Ishikawa (cell line): ENCODE measurements at regions not wholly inside any gene's neighbourhood (a gene's known extent, or its start where the extent isn't known, plus 50 kb on each side); places are given as distances from the start of the nearest gene placed in this dataset.

ENCODE experiments used
- CEBPB ChIP-seq: IDR thresholded peaks from 2 replicates; pipeline ENCODE4 v1.6.1; 2012
- CREB1 ChIP-seq: IDR thresholded peaks from 2 replicates; pipeline ENCODE4 v1.6.1; 2012; ENCODE audit warnings: low read depth
- EGR1 ChIP-seq: IDR thresholded peaks from 2 replicates; pipeline ENCODE4 v1.6.1; 2012
- EP300 ChIP-seq: IDR thresholded peaks from 2 replicates; pipeline ENCODE4 v1.6.1; 2012; ENCODE audit warnings: borderline replicate concordance
- FOXM1 ChIP-seq: IDR thresholded peaks from 2 replicates; pipeline ENCODE4 v1.6.1; 2012; ENCODE audit warnings: low read depth, borderline replicate concordance
- MAX ChIP-seq: IDR thresholded peaks from 2 replicates; pipeline ENCODE4 v1.6.1; 2012
- NFIC ChIP-seq: IDR thresholded peaks from 2 replicates; pipeline ENCODE4 v1.6.1; 2012
- RAD21 ChIP-seq: IDR thresholded peaks from 2 replicates; pipeline ENCODE4 v1.6.1; 2012; ENCODE audit warnings: low read depth
- TAF1 ChIP-seq: IDR thresholded peaks from 2 replicates; pipeline ENCODE4 v1.6.1; 2012; ENCODE audit warnings: low read depth, mild to moderate bottlenecking
- YY1 ChIP-seq: IDR thresholded peaks from 2 replicates; pipeline ENCODE4 v1.6.1; 2012; ENCODE audit warnings: low read depth
- ZBTB7A ChIP-seq: IDR thresholded peaks from 2 replicates; pipeline ENCODE4 v1.6.1; 2012; ENCODE audit warnings: low read depth
- TF ChIP-seq, protein P1 (sequence below): IDR thresholded peaks from 2 replicates; pipeline ENCODE4 v1.6.1; 2012

DNA sequence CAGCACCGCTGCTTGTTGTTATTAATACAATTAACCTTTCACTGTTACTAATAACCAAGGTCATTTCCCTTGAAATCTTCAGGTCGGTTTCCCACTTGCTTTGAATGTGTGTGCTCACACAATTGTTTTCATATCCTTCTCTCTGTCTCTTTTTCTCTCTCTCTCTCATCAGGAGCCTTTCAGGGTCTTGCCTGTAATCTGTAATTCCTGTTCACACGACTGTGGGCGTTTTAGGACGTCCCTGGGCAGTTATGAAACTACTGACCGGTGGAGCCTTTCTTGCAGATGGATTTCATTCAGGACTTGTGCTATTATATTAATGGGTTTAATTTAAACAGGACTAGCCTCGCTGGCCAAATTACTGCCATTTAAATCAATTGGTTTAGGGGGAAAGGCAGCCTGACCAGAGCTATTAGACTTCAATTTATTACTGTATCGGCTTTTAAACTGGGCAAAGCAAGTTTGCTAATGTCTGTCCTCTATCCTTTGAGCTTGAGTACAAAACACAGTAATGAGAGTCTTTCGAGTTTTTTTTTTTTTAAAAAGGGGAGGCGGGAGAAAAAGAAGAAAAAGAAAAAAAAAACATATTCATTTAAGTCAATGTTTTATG, 316.0 kb upstream of the TLE4 start:
- TF ChIP-seq RAD21 (no peak), YY1 (no peak), NFIC (no peak), TAF1 (no peak), EP300 (no peak), MAX (no peak), ZBTB7A (no peak), EGR1 (no peak), CEBPB (no peak), CREB1 (no peak), FOXM1 (no peak)
- TF ChIP-seq, protein P1, sequence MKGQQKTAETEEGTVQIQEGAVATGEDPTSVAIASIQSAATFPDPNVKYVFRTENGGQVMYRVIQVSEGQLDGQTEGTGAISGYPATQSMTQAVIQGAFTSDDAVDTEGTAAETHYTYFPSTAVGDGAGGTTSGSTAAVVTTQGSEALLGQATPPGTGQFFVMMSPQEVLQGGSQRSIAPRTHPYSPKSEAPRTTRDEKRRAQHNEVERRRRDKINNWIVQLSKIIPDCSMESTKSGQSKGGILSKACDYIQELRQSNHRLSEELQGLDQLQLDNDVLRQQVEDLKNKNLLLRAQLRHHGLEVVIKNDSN = no peak
